ENCODE measurements at regions not wholly inside any gene's neighbourhood (a gene's known extent, or its start where the extent isn't known, plus 50 kb on each side); places are given as distances from the start of the nearest gene placed in this dataset.
A peak's percentile ranks its signal among the peaks of the same experiment; 100 is the strongest.

GRCh38 chr11:70746351-70746750 lies 348.0 kb downstream of the CTTN start:
- no peak for DNase-seq

DNA sequence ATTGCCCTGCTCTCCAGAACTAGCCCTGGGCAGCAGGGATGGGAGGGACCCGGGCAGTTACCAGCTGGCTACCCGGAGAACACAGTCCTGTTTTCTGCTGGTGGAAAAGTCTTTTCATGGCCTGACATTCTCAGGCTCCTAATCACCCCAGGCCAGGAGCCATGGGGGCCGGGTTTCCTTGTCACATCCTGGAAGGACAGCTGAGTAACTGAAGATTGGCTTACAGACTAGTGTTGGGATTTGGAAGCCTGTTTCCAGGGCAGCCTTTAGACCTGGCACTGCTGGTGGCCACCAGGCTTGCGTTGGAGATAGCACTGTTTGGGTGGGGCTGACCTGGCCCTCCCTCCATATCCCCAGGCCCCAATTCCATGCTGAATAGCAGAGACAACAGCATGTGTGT lies 349.0 kb downstream of the CTTN start:
- no peak for DNase-seq

DNA sequence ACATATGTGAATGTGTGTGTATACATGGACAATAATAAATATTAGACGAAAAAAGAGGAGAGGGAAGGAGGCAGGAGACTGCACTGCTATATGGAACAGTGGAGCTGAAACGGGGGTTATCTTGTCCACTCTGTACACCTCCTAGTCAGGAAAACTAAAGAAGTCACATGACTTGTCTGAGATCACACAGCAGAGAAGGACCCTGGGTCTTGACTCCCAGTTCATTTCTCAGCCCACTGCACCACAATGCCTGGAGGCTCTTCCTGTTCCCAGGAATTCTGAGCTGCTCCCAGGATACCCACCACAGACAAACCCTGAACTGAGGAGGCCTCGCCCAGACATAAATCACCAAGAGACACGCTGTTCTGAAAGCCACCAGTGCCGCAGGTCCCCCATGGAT lies 349.6 kb downstream of the CTTN start:
- no peak for DNase-seq

DNA sequence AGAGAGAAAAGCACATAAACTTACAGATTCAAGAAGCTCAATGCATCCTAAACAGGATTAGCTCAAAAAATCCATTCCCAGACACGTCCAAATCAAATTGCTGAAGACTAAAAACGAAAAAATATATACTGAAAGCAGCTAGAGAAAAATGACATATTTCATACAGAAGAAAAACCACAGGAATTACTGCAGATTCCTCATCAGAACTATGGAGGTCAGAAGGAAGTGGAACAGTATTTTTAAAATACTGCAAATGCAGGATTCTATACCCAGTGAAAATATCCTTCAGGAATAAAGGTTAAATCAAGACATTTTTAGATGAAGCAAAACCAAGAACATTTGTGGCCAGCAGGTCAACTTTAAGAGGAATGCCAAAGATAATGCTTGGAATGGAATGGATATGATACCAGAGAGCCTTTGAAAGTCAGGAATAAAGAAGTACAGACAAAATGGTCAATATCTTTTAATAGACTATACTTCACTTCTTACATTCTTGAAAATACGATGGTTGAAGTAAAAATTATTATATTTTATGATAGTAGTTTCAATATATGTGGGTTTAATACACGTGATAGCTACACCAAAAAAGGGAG lies 352.9 kb downstream of the CTTN start:
- DNase-seq = no peak

DNA sequence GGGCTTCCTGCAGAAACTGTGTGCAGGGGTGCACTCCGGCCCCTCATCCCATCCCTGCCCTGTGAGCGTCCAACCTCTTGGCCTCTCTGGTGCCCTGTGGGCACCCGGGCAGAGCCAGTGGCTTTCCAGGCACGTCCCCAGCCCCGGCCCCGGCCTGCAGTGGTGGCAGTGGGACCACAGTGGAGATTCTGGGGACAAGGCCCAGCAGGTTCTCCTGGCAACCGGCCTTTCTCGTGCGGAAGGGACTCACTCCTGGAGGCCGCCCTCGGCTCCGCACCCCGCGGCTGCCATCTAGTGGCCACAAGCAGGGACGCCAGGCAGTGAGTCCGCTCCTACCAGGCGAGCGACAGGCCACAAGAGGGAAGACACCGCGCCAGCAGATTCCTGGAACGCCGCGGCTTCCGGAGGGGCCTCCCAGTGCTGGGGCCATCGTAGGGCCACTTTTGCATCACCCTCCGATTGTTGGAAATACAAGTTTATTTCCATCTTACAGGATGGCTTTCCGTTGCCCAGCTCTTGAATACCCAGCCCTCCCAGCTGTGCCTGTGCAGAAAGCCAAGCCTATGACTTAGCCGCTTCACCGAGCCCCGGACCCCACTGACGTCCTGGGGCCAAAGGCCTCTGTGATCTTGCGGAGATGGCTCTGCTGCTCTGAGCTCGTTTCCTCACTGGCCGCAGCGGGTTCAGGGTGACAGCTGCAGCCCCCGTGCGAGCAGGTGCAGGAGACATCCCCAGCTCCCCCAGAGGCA lies 357.3 kb downstream of the CTTN start:
- peak; percentile 58 for DNase-seq

DNA sequence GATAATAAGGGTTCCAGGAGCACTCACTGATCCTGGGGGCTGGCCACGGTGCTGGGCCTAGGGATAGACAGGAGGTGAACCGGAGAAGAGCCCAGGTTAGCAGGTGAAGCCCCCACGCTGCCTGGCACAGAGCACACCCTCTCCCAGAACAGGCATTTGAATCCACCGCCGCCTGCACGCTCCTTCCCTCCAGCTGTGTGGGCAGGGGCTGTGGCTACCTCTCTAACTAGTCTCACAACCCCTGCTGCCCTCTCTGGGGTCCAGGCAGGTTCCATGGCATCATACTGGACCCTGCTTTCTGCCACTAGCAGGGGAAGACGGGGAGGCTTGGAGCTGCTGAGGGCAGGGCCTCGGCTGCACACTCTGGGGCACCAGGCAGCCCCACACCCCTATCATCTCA lies 358.0 kb downstream of the CTTN start:
- DNase-seq = no peak

- no peak for DNase-seq
Observed at GRCh38 chr11:70756756-70757155, 358.4 kb downstream of the CTTN start.

GRCh38 chr11:70757241-70757640 lies 358.9 kb downstream of the CTTN start:
- DNase-seq = no peak

- DNase-seq = no peak
Observed at GRCh38 chr11:70758206-70758605, 359.9 kb downstream of the CTTN start.

DNA sequence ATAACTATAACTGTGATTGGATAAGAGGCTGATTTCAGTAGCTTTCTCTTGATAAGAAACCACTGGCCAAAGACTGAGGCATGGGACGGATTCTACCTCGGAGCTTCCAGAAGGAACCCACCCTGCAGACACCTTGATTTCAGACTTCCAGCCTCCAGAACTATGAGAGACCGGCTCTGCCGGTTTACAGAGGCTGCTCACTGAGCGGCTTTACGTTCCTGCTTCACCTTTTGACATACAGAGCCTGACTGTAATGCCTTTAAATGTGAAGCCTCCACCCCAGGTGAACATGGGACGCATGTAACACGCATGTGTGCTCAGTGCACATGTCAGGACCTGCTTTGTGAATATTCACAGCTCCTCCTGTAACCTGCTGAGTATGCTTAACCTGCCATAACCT lies 361.5 kb downstream of the CTTN start:
- no peak for DNase-seq

DNA sequence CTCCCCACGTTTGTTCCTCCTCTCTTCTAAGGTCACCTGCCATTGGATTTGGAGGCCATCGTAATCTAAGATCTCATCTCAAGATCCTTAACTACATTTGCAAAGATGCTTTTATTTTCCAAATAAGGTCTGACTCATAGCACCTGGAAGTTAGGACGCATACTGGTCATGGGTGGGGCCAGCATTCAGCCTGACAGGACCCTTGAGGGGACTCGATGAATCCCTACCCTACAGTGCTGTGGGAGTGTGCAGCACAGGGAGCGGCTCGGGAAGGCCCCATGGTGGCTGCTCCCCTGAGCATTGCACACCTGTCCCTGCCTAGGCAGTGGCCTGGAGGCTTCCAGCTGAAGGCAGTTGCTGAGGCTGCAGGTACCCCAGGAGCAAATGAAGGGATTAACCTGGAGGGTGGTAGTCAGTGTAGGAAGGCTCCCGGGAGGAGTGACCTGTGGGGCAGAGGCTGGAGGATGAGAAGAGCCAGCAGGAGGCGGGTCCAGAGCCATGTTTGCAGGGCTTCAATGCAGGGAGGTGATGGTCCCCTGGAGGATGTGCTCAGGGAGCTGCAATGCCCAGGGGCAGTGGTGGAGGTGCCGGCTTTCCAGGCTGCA lies 362.2 kb downstream of the CTTN start:
- no peak for DNase-seq

GRCh38 chr11:70761094-70761907 lies 363.0 kb downstream of the CTTN start:
- no peak for DNase-seq

DNA sequence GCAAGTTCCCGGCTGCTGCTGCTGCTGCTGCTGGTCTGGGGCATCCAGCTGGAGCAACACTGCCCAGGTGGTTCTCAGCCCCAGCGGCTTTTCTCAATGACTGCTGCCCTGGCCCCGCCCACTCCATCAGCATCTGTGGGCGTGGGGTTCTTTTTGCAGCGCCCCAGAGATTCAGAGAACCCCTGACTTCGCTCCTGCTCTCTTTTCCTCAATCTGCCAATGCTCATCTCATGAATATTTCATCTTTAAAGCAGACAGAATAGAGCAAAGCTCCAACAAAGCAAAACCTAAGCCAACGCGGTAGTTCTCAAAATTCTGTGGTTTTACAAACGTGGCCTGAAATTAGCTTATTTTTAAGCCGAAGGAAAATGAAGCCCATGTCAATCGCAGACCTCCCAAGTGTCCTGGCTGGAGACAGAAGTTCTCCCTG lies 363.6 kb downstream of the CTTN start:
- DNase-seq = no peak

DNA sequence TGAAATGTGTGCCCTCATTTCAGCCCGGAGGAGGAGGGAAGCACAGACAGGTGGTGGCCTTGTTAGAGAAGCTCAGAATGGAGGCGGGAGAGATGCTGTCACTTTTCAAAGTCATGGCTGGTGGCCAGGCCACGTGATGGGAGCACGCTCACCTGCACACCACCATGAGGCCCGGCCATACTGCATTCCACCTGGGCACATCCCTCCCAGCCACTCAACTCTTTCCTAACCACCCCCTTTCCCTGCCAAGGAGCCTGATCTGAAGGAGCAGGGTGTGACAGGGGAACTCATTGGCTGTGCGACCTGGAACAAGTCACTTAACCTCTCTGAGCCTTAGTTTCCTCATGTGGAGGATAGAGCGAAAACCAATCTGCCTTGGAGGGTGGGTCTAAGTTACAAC lies 364.5 kb downstream of the CTTN start:
- DNase-seq = no peak

DNA sequence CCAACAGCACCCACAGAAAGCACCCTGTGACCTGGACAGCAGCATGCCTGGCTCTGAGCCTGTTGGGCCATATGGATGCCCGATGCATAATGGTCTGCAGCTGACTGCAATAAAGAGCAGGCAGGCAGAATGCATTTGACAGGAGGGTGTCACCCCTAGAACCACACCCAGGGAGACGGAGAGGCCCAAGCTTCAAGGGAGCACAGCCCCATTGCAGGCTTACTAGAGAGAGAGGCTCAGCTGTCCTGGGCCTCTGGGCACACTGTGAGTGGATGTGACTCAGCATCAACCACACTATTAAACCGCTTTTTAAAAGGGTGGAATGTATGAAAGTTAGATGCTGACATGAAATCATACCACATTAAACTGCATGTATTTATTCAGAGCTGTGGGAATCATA lies 365.3 kb downstream of the CTTN start:
- DNase-seq = no peak

DNA sequence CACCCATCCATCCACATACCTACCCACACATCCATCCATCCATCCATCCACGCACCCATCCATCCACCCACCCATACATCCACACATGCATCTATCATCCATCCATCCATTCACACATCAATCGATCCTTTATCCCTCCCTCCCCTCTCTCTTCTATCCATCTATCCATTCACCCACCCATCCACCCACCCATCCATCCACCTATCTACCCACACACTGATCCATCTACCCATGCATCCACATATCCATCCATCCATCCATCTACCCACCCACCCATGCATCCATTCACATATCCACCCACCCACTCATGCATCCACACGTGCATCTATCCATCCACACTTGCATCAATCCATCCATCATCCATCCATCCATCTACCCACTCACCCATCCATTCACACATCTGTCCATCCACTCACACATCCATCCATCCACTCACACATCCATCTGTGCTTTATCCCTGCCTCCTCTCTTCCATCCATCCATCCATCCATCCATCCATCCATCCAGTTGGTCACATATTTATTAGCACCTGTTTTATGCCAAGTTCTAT lies 366.1 kb downstream of the CTTN start:
- DNase-seq = no peak

GRCh38 chr11:70766901-70767300 lies 368.6 kb downstream of the CTTN start:
- no peak for DNase-seq

DNA sequence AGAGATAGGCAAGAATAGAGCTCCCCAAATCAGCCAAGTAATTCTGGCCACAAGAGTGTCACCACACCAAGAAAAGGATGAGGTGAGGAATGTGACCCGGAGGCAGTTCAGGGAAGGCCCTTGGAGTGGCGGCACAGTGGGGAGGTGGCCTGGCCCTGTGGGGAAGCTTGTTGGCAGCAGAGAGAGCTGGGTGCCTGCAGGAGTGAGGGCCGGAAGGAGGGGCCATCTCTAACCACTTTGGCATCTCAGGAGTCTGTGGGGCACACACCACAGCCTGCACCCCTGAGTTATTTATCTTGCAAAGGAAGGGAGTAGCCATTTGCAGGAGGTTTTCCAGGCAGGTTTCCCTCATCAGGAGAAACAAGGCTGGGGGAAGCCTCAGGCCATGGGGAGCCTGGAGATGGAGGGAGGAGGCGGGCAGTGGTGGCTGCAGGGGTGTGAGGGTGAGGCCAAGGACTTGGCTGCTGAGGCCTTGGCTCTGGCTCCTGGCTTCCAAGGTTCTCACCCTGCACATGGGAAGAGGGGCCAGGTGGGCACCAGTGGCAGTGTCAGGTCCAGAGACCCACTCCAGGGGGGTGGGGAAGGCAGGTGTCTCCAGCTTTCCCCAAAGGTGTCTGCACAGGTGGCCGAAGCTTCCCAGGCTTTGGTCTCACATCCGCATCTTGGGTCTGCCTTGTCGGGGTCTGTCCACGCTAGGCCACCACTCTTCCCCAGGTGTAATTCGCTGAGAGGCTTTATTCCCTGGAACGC lies 370.2 kb downstream of the CTTN start:
- DNase-seq = no peak

GRCh38 chr11:70769106-70769505 lies 370.8 kb downstream of the CTTN start:
- no peak for DNase-seq

DNA sequence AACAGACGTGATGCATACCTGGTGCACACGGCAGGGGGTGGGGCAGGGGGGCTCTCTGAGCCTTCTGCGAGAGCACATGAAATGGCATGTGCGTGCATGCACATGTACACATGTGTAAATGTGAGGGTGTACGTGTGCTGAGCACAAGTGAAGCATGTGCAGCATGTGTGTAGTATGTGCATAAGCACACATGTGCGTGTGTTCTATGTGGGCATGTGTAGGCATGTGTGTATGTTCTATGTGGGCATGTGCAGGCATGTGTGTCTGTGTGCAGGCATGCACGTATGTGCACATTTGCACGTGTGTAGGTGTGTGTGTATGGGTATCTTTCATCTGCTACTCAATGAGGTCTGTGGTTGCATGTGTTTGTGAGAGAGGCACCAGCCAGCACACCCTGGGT lies 371.2 kb downstream of the CTTN start:
- no peak for DNase-seq

DNA sequence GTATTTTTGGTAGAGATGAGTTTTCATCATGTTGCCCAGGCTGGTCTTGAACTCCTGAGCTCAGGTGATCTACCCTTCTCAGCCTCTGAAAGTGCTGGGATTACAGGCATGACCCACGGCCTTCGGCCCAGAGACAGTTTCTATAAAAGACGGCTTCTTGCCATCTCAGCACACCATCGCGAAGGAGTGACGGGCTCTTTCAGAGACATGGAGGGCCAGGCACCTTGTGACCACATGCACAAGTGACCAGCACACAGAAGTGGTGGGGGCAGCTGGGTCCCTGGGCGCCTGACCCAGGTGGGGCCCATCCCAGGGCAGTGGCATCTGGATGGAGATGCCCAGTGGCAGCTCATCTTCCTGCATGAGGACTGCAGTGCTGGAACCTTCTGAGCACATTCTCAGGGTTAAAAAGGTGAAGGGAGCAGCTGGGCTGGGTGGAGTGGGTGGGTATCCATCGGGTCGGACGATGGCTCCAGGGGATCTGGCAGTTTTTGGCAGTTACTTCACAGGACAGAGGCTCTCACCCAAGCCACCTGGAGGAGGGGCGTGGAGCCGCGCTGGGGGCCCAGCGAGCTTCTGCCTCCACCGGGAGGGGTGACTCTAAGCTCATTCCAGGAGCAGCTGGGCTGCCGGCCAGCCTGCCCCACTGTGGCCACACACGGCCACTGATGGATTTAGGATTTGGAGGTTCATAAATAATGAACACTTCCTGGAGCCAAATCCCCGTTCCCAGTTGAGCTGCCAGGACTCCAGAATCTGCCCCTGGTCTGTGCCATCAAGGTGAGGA lies 373.0 kb downstream of the CTTN start:
- DNase-seq = no peak

Measured in fibroblast of skin of back (primary cell).